Lower leg skin (tissue), 4 donors: ENCODE measurements at regions not wholly inside any gene's neighbourhood (a gene's known extent, or its start where the extent isn't known, plus 50 kb on each side); places are given as distances from the start of the nearest gene placed in this dataset.
"Not testable (repeated sequence)": the region's sequence is repeated elsewhere in the genome, so short reads cannot be mapped to it uniquely, and the experiment has no call there.

Experiments
- DNase-seq, 2 donors: peaks; one replicate each; pipeline ENCODE4 v3.0.0-alpha.2; 2019; ENCODE audit warnings: low spot score in 2 of 2
- H3K4me3 ChIP-seq: fragments of 200-600 bp; sonication (generic); 2 replicates; pipeline ENCODE4 v1.5.1; 2017; ENCODE audit warnings: mild to moderate bottlenecking, low read depth; ENCODE audit not compliant: poor library complexity, severe bottlenecking
- CTCF ChIP-seq, 3 donors: fragments of 450-650 bp; IDR thresholded peaks; one replicate each; pipeline ENCODE4 v1.5.1; 2016; ENCODE audit warnings: antibody characterized with exemption in 3 of 3, mild to moderate bottlenecking in 3 of 3, moderate library complexity in 2 of 3
- POLR2A ChIP-seq, 2 donors: fragments of 450-650 bp; IDR thresholded peaks; one replicate each; pipeline ENCODE4 v1.6.1; 2016 to 2017; ENCODE audit warnings: antibody characterized with exemption in 2 of 2, mild to moderate bottlenecking in 1 of 2, moderate library complexity in 1 of 2
- WGBS, 2 donors: methylation state at CpG; one replicate each; pipeline ENCODE4 v1.1.5; 2018; 5-methylcytosine and 5-hydroxymethylcytosine counted together
- intact Hi-C: fragments of 100-400 bp; cut with DNase I; formaldehyde crosslinking; loops from one replicate; pipeline ENCODE4 v1.15.0; 2023; ENCODE audit warnings: low total_unique reads

- DNase-seq, result no peak
- H3K4me3 ChIP-seq, result no peak overlapping the region
- intact Hi-C loops, result no loop called here
- 86 to 89% methylated on average over 11 to 12 of the region's 12 CpGs for WGBS, 2 donors
- TF ChIP-seq POLR2A (IDR thresholded peaks at IDR 0.05) (no peak), CTCF (IDR thresholded peaks at IDR 0.05) (no peak)
These were observed 147.6 kb upstream of the HDAC4 start for GRCh38 chr2:239548451-239548871.

- intact Hi-C loops, DNase-seq: not testable (repeated sequence)
- WGBS, 2 donors, result 97 to 98% methylated on average over 3 of the region's 3 CpGs
These were observed 146.3 kb upstream of the HDAC4 start for GRCh38 chr2:239547140-239547539.

GRCh38 chr2:239546541-239546940 lies 145.7 kb upstream of the HDAC4 start:
- intact Hi-C loops, result no loop called here
- TF ChIP-seq CTCF (IDR thresholded peaks at IDR 0.05) (no peak), POLR2A (IDR thresholded peaks at IDR 0.05) (no peak)
- DNase-seq, result no peak
- no peak overlapping the region for H3K4me3 ChIP-seq
- WGBS, 2 donors, result 84 to 97% methylated on average over 6 to 9 of the region's 9 CpGs

More at GRCh38 chr2:239547140-239547539, 146.3 kb upstream of the HDAC4 start:
- not testable (repeated sequence) for H3K4me3 ChIP-seq

- DNase-seq, result no peak
- no peak overlapping the region for H3K4me3 ChIP-seq
- no peak for TF ChIP-seq CTCF (IDR thresholded peaks at IDR 0.05)
- TF ChIP-seq POLR2A (IDR thresholded peaks at IDR 0.05), result no peak
- intact Hi-C loops, result no loop called here
- WGBS, 2 donors, result 84% methylated on average over 14 of the region's 14 CpGs
These were observed 145.0 kb upstream of the HDAC4 start for GRCh38 chr2:239545741-239546392.

- no peak overlapping the region for H3K4me3 ChIP-seq
- intact Hi-C loops, result no loop called here
- WGBS, 2 donors, result 77% methylated on average over 11 to 12 of the region's 12 CpGs
- TF ChIP-seq CTCF (IDR thresholded peaks at IDR 0.05), result no peak
- TF ChIP-seq POLR2A (IDR thresholded peaks at IDR 0.05), result no peak
- DNase-seq, result no peak
These were observed 144.2 kb upstream of the HDAC4 start for GRCh38 chr2:239544918-239545465.

- DNase-seq, result no peak
- no peak overlapping the region for H3K4me3 ChIP-seq
- WGBS, 2 donors, result 39 to 50% methylated on average over 8 of the region's 8 CpGs
- no peak for TF ChIP-seq POLR2A (IDR thresholded peaks at IDR 0.05)
- TF ChIP-seq CTCF (IDR thresholded peaks at IDR 0.05), result no peak
- intact Hi-C loops, result no loop called here
These were observed 143.5 kb upstream of the HDAC4 start for GRCh38 chr2:239544143-239544917.
